ENCODE measurements at regions not wholly inside any gene's neighbourhood (a gene's known extent, or its start where the extent isn't known, plus 50 kb on each side); places are given as distances from the start of the nearest gene placed in this dataset.

- H3K4me3 ChIP-seq (ENCODE audit: low read depth in 1 of 3, low read length in 3 of 3): no peak overlapping the region
- no peak overlapping the region for H3K9ac ChIP-seq (ENCODE audit: low read depth in 1 of 2, low read length in 2 of 2)
- no peaks in the 10 kb centered on the region for H3K27me3 ChIP-seq (ENCODE audit: control insufficient read depth in 4 of 4, insufficient read depth in 4 of 4, low read length in 3 of 4)
- no peaks in the 10 kb centered on the region for H3K9me3 ChIP-seq (ENCODE audit: control insufficient read depth in 4 of 4, low read length in 3 of 4)
- no peak for DNase-seq (ENCODE audit: low spot score)
- H3K4me1 ChIP-seq (ENCODE audit: control insufficient read depth in 4 of 4, insufficient read depth in 4 of 4, low read length in 3 of 4): no peaks in the 10 kb centered on the region
- WGBS: 85% methylated on average over 8 of the region's 8 CpGs
- no peaks in the 10 kb centered on the region for H3K36me3 ChIP-seq (ENCODE audit: control insufficient read depth in 4 of 4, insufficient read depth in 3 of 4, low read depth in 1 of 4, low read length in 3 of 4)
- no peak overlapping the region for H3K27ac ChIP-seq (ENCODE audit: low read depth in 1 of 2, low read length in 2 of 2)
- no peak for TF ChIP-seq RAD21 (IDR thresholded peaks at IDR 0.05)
- no peak for TF ChIP-seq RXRA (IDR thresholded peaks at IDR 0.05)
- no peak for TF ChIP-seq FOXA1 (IDR thresholded peaks at IDR 0.05)
- TF ChIP-seq CTCF (IDR thresholded peaks at IDR 0.05; ENCODE audit: low read depth, low read length, missing input control): no peak
- no peak for TF ChIP-seq SP1 (IDR thresholded peaks at IDR 0.05)
- no peak for TF ChIP-seq EGR1 (IDR thresholded peaks at IDR 0.05; ENCODE audit: low read depth in 2 of 2)
- TF ChIP-seq HNF4G (IDR thresholded peaks at IDR 0.05): no peak
- no peak for TF ChIP-seq MAX (IDR thresholded peaks at IDR 0.05)
- no peak for TF ChIP-seq YY1 (IDR thresholded peaks at IDR 0.05)
- TF ChIP-seq JUND (IDR thresholded peaks at IDR 0.05): no peak
- no peak for TF ChIP-seq FOXA2 (IDR thresholded peaks at IDR 0.05)
Observed at GRCh38 chr1:81312272-81312754, 488.4 kb upstream of the ADGRL2 start.

- TF ChIP-seq FOXA2 (IDR thresholded peaks at IDR 0.05): no peak
- TF ChIP-seq EGR1 (IDR thresholded peaks at IDR 0.05; ENCODE audit: low read depth in 2 of 2): no peak
- no peak for TF ChIP-seq FOXA1 (IDR thresholded peaks at IDR 0.05)
- TF ChIP-seq ATF3 (IDR thresholded peaks at IDR 0.05): no peak
- TF ChIP-seq NR2F2 (IDR thresholded peaks at IDR 0.05): no peak
- TF ChIP-seq MAX (IDR thresholded peaks at IDR 0.05): no peak
- no peak for TF ChIP-seq HNF4G (IDR thresholded peaks at IDR 0.05)
- TF ChIP-seq RXRA (IDR thresholded peaks at IDR 0.05): no peak
- TF ChIP-seq REST (IDR thresholded peaks at IDR 0.05): no peak
- no peak for TF ChIP-seq RAD21 (IDR thresholded peaks at IDR 0.05)
- TF ChIP-seq SP1 (IDR thresholded peaks at IDR 0.05): no peak
- no peak for TF ChIP-seq GABPA (IDR thresholded peaks at IDR 0.05 in 1 of 2, conservative IDR thresholded peaks at IDR 0.05 in 1 of 2)
- no peak for TF ChIP-seq TAF1 (conservative IDR thresholded peaks at IDR 0.05)
- no peak for TF ChIP-seq JUND (IDR thresholded peaks at IDR 0.05)
- no peak for TF ChIP-seq CTCF (IDR thresholded peaks at IDR 0.05; ENCODE audit: low read depth, low read length, missing input control)
- TF ChIP-seq HNF4A (conservative IDR thresholded peaks at IDR 0.05): no peak
- no peak for TF ChIP-seq YY1 (IDR thresholded peaks at IDR 0.05)
- TF ChIP-seq ZBTB33 (IDR thresholded peaks at IDR 0.05): no peak
- H3K36me3 ChIP-seq (ENCODE audit: control insufficient read depth in 4 of 4, insufficient read depth in 3 of 4, low read depth in 1 of 4, low read length in 3 of 4): no peaks in the 10 kb centered on the region
- WGBS: 93% methylated on average over 1 of the region's 1 CpG
- no peaks in the 10 kb centered on the region for H3K9me3 ChIP-seq (ENCODE audit: control insufficient read depth in 4 of 4, low read length in 3 of 4)
- no peak overlapping the region for H3K9ac ChIP-seq (ENCODE audit: low read depth in 1 of 2, low read length in 2 of 2)
- H3K27me3 ChIP-seq (ENCODE audit: control insufficient read depth in 4 of 4, insufficient read depth in 4 of 4, low read length in 3 of 4): no peaks in the 10 kb centered on the region
- no peak overlapping the region for H3K27ac ChIP-seq (ENCODE audit: low read depth in 1 of 2, low read length in 2 of 2)
- no peak for DNase-seq (ENCODE audit: low spot score)
- H3K4me1 ChIP-seq (ENCODE audit: control insufficient read depth in 4 of 4, insufficient read depth in 4 of 4, low read length in 3 of 4): peaks cover 0 to 7% (median 0%) of the 10 kb centered on the region in 4 donors
- no peak overlapping the region for H3K4me3 ChIP-seq (ENCODE audit: low read depth in 1 of 3, low read length in 3 of 3)
Observed at GRCh38 chr1:81310250-81310649, 490.5 kb upstream of the ADGRL2 start.

Data from liver (tissue), 8 donors.